ENCODE measurements at regions not wholly inside any gene's neighbourhood (a gene's known extent, or its start where the extent isn't known, plus 50 kb on each side); places are given as distances from the start of the nearest gene placed in this dataset.

DNA sequence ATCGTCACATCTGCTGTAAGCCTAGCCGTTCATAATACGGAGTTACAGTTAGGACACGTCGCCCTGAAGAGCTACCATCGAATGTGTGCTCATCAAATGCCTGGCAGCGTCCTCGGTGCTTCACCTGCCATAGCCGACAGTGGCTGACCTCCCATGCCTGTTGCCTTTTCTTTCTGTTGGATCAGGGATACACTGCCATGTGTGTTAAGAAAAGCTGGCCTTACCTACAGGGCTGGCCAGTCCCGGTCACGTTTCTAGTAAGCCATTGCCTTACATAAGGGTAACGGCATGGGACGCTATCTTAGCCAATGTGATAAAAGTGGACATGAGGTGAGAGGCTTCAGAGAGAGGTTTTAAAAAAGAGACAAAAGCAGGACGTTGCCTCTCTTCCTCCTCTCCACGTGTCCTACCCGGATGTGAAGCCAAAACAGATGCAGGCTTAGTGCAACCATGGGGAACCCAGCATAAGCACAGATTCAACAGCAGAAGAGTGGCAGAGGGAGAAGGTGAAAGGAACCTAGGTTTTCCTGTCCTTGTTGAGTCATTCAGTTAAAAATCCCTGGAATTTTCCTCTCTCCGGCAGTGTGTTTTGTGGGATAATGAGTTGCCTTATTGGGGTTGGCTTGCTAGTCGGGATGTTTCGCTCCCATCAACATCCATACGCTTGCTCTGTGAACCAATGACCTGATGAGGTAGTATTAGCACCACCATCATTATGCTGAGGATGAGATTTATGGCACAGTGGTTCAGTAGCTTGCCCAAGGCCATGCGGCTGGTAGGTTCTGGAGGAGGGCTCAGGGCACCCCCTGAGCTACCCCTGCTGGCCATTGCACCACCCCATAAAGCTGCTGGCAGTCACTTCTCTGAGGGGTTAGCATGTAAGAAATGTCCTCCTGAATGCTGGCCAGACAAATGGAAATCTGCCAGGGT is 67.4 kb upstream of the B3GAT1 start:
- no peak for DNase-seq (ENCODE audit: low read depth in 2 of 2)

- DNase-seq (ENCODE audit: low read depth in 2 of 2) = no peak
Measured at GRCh38 chr11:134478611-134479010, 66.6 kb upstream of the B3GAT1 start.

DNA sequence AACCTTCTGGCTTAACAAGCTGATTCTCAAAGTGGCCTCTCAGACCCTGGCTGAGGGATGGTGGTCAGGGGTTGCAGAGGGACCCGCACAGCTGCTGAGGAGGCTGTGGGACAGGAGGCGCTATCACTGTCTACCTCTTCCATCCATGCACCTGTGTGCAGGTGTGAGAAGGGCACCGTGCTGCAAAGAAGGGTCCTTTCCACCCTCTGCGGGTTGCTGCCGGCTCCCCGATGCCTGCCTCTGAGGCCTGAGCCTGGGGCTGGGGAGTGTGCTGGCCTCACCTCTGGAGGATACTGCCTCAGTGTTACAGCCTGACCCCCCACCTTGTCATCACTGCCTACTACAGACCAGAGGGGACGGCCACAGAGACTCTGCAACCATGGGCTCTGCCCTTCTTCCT is 66.1 kb upstream of the B3GAT1 start:
- no peak for DNase-seq (ENCODE audit: low read depth in 2 of 2)

DNA sequence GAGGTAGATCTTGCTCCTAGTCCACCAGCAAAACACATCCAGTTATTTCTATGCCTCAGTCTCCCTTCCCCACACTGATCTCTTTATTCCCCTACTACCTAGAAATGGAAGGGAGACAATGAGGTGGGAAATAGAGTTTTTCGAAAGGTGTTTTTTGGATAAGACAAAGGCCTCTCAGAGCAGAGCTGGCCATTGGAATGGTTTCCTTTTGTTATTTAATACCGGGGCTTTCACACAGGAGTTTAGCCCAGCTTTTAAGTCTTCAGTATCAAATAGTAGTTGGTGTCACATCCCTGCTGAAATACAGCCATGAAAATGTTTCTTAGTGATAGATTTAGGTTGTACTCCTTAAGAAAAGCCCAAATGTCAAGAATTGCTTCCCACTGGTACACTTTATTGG is 65.4 kb upstream of the B3GAT1 start:
- no peak for DNase-seq (ENCODE audit: low read depth in 2 of 2)

GRCh38 chr11:134476435-134477021 is 64.5 kb upstream of the B3GAT1 start:
- DNase-seq (ENCODE audit: low read depth in 2 of 2) = no peak

DNA sequence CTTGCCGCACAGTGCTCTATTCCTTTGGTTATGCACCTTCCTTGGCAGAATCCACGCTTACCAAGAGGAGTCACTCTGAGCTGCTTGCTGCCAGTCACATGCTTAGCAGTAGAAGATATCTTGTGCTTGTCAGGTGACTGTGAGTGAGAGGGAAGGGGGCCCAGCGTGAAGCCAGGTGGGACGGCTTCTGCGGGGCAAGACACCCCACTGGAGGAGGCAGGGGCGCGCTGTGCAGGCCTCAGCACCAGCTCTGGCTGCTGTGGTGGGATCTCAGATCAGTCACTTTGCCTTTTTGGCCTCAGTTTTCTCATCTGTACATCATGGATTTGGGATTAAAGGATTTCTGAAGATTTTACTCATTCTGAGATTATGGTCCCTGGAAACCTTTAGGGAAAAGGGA is 63.9 kb upstream of the B3GAT1 start:
- DNase-seq (ENCODE audit: low read depth in 2 of 2) = no peak

DNA sequence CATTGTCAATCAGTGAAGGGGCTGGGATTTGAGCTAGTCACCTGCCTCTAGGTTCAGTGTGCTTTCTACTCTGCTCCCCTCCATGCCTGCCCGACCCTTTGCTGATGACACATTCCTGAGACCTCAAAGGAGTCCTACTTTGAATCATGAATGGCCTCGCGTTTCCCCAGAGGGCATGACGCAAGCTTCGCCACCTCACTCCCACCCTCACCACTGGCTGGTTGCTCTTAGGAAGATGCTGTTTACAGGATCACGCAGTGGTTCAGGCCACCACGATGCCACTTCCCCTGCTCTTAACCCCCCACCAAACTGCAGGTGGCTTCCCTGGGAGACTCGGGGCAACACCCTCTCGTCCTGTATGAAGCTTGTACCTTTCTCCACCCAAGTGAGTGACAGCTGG is 62.9 kb upstream of the B3GAT1 start:
- DNase-seq (ENCODE audit: low read depth in 2 of 2) = peak in 1 of 2 donors; percentile 9

- DNase-seq (ENCODE audit: low read depth in 2 of 2) = no peak
Measured at GRCh38 chr11:134474070-134474860, 62.2 kb upstream of the B3GAT1 start.

DNA sequence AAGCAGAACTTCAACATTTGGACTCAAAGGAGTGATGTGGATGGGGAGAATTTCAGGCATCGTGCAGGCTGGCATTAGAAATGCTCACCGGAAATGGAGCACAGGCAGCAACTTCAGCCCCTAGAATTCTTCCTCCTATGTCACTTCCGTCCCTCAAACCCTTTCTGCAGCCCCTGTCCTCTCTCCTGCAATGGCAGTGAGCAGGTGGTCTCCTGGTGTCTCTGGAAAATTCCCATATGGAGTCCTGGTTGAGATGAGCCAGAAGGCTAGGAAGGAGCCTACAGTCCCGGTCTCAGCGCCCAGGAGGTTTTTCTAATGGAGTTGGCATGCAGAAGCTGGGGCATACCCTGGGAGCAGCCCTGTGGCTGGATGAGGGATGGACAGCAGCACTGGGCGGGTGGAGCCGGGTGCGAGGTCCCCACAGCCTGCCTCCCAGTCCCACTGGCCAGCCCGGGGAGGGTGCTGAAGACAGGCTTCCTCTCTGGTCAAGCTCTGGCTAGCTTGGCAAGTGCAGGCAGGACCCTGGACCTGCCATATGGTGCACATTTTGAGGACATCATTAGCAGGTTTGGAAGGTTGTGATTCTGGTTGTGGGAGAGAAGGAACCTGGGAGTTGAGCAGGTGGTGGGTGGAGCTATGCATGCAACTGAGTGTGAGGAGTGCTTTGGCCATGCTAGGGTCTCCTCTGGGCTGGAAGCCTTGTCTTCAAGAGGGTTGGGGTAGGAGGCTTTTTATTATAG is 59.8 kb upstream of the B3GAT1 start:
- no peak for DNase-seq (ENCODE audit: low read depth in 2 of 2)

- no peak for DNase-seq (ENCODE audit: low read depth in 2 of 2)
Measured at GRCh38 chr11:134471087-134471715, 59.2 kb upstream of the B3GAT1 start.

DNA sequence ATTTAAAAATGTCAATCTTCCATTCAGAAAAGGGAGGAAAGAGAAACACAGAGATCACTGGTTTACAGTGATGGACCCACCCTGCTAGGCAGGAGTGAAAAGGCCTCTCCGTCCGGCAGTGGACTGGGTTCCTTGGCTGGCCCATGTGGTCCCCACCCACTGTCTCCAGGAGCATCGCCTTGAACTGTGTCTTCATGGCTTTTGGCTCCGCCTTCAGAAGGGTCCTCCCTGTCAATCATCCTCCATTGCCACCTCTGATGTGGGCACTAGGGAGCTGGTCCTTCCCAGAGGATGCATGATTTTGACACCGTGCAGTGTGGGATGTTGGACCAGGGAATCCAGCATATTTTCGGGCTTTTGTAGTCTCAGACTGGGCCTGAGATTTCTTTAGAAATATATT is 58.2 kb upstream of the B3GAT1 start:
- no peak for DNase-seq (ENCODE audit: low read depth in 2 of 2)

DNA sequence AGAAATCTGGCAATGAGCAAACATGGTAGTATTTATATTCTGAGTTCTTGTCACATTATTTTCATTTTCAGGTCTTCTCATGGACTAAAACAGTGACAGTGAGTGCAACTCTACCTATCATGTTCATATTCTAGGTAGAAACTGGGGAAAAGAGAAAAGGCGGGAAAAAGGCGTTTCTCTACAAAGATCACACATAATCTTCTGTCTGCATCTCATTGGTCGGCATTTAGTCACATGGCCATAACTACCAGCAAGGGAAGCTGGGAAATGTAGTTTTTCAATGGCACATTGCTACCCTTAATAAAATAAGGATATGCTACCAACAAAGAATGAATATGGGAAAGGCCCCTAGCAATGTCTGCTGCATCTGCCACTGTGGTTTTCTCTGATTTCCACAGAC is 57.6 kb upstream of the B3GAT1 start:
- DNase-seq (ENCODE audit: low read depth in 2 of 2) = no peak

GRCh38 chr11:134468796-134469195 is 56.8 kb upstream of the B3GAT1 start:
- DNase-seq (ENCODE audit: low read depth in 2 of 2) = no peak

DNA sequence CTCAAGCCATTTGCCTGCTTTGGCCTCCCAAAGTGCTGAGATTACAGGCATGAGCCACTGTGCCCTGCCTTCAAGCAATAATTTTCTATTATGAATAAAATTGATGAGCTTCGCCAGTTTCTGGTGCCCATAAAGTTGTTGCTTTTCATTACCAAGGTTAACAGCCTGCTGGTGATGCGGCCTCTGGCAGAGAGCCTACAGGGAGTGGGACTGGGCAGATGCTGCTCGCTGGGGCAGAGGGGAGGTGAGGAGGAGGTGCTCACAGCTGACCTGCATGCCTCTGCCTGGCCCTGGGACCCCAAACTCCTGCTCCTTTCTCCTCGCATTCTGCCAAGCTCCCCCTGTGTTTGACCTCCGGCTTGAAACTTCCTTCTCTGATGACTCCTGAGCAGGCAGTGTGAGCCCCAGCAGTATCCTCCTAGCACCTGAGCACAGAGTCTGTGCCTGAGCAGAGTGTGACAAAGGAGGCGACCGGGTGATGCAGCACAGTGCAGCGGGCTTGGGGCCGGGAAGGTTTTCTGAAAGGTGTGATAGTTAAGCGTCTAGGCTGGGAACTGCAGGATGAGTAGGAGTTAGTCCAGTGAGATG is 56.1 kb upstream of the B3GAT1 start:
- DNase-seq (ENCODE audit: low read depth in 2 of 2) = no peak

- DNase-seq (ENCODE audit: low read depth in 2 of 2) = no peak
Measured at GRCh38 chr11:134466610-134467567, 54.8 kb upstream of the B3GAT1 start.

DNA sequence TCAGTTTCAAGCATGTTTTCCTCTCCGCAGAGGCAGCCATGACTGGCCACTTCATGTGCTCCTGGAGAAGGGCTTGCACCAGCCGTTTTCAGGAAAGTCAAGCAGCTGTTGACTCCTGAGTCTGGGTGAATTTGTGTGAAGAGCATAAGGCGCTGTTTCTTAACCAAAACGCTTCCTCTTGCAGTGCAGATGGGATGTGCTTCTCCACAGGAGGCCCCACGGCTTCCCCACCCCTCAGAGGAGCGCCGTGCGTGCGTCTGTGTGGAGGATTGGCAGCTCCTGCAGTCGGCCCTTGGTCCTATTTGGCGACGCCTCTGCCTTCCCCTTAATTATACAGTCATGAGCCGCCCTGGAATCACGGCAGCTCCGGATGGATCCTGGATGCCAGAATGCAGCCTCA is 54.1 kb upstream of the B3GAT1 start:
- DNase-seq (ENCODE audit: low read depth in 2 of 2) = no peak

GRCh38 chr11:134464981-134465730 is 53.1 kb upstream of the B3GAT1 start:
- DNase-seq (ENCODE audit: low read depth in 2 of 2) = no peak

GRCh38 chr11:134464196-134464595 is 52.2 kb upstream of the B3GAT1 start:
- no peak for DNase-seq (ENCODE audit: low read depth in 2 of 2)

GRCh38 chr11:134463716-134464115 is 51.7 kb upstream of the B3GAT1 start:
- no peak for DNase-seq (ENCODE audit: low read depth in 2 of 2)
